Gastroesophageal sphincter (tissue), 4 donors: ENCODE measurements at regions not wholly inside any gene's neighbourhood (a gene's known extent, or its start where the extent isn't known, plus 50 kb on each side); places are given as distances from the start of the nearest gene placed in this dataset.

Source experiments
- ATAC-seq: fragments of 150-250 bp; one replicate; pipeline ENCODE4 v1.9.1; 2016; ENCODE audit warnings: mild to moderate bottlenecking, moderate library complexity
- H3K27ac ChIP-seq, 4 donors: fragments of 200-600 bp; sonication (generic) in 3 of 4; 1 replicate in 3 of 4; 2 replicates in 1 of 4; pipeline ENCODE4 v1.5.1; 2016 to 2019
- H3K27me3 ChIP-seq: fragments of 200-600 bp; sonication (generic); one replicate; pipeline ENCODE4 v1.5.1; 2019
- H3K36me3 ChIP-seq, 2 donors: fragments of 200-600 bp; sonication (generic); one replicate each; pipeline ENCODE4 v1.5.1; 2019; ENCODE audit warnings: control low read depth in 1 of 2
- H3K4me1 ChIP-seq, 3 donors: fragments of 200-600 bp; sonication (generic); 1 replicate in 2 of 3; 2 replicates in 1 of 3; pipeline ENCODE4 v1.5.1; 2016 to 2019; ENCODE audit warnings: control low read depth in 2 of 3
- H3K4me3 ChIP-seq, 2 donors: fragments of 200-600 bp; sonication (generic); one replicate each; pipeline ENCODE4 v1.5.1; 2019; ENCODE audit warnings: mild to moderate bottlenecking in 1 of 2, moderate library complexity in 1 of 2
- H3K9me3 ChIP-seq, 3 donors: fragments of 200-600 bp; sonication (generic); one replicate each; pipeline ENCODE4 v1.5.1; 2017 to 2019; ENCODE audit warnings: control low read depth in 2 of 3
- EP300 ChIP-seq: sonication (generic); formaldehyde crosslinking; IDR thresholded peaks from one replicate; pipeline ENCODE4 v1.6.1; 2017; ENCODE audit warnings: antibody characterized with exemption, mild to moderate bottlenecking
- POLR2A ChIP-seq, 2 donors: fragments of 450-650 bp; IDR thresholded peaks; one replicate each; pipeline ENCODE4 v1.6.1; 2017; ENCODE audit warnings: antibody characterized with exemption in 2 of 2, mild to moderate bottlenecking in 2 of 2, moderate library complexity in 1 of 2
- POLR2AphosphoS5 ChIP-seq: sonication (generic); formaldehyde crosslinking; IDR thresholded peaks from one replicate; pipeline ENCODE4 v1.6.1; 2017; ENCODE audit warnings: antibody characterized with exemption
- WGBS, 2 donors: methylation state at CpG; one replicate each; pipeline ENCODE4 v1.1.5; 2018; ENCODE audit warnings: low coverage in 1 of 2; 5-methylcytosine and 5-hydroxymethylcytosine counted together
- TF ChIP-seq, protein P1 (sequence below), 4 experiments: fragments of 200-600 bp in 2 of 4; fragments of 450-650 bp in 2 of 4; sonication (generic) in 1 of 4; IDR thresholded peaks; one replicate each; pipeline ENCODE4 v1.5.1; 2017 to 2019; ENCODE audit warnings: antibody characterized with exemption in 4 of 4, mild to moderate bottlenecking in 2 of 4, moderate library complexity in 2 of 4

DNA sequence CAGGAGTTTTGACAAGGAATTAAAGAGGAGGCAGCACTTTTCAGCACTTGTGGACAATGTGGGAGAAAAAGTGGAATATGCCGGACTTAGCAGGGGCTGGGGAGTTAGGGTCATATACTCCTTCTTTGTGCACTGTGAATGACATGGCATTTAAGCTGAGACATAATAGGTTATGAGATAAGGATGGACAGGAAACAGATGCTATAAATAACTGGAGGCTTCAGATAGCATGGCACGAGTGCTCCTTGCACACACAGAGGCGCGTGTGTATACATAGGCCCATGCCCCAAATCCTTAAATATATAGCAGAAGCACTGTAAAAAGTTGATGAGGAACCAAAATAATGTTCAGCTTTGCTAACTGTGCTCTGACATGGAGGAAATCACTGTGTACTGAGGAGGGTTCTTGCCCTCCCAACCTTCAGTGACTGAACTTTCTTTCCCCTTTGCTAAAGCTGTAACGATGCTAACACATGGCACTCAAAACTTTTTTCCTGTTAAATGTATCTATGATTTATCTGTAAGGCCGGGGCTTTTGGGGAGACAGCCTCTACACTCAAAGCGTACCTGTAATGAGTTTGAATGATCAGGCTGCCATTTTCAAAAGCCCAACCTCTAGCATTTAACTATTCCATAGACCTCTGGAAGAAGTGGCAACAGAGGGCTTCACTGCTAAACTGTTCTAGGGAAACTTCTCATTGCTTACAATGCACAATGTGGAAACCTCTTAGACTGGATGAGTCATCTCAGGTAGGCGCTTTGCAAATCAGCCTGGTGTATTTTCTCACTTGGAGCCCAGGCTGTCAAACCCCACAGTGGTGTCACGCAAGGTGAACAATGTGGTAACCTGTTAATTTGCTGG is 784.6 kb downstream of the NR2F2 start:
- TF ChIP-seq POLR2A (IDR thresholded peaks at IDR 0.05) (no peak), POLR2AphosphoS5 (no peak), EP300 (no peak)
- TF ChIP-seq, protein P1, sequence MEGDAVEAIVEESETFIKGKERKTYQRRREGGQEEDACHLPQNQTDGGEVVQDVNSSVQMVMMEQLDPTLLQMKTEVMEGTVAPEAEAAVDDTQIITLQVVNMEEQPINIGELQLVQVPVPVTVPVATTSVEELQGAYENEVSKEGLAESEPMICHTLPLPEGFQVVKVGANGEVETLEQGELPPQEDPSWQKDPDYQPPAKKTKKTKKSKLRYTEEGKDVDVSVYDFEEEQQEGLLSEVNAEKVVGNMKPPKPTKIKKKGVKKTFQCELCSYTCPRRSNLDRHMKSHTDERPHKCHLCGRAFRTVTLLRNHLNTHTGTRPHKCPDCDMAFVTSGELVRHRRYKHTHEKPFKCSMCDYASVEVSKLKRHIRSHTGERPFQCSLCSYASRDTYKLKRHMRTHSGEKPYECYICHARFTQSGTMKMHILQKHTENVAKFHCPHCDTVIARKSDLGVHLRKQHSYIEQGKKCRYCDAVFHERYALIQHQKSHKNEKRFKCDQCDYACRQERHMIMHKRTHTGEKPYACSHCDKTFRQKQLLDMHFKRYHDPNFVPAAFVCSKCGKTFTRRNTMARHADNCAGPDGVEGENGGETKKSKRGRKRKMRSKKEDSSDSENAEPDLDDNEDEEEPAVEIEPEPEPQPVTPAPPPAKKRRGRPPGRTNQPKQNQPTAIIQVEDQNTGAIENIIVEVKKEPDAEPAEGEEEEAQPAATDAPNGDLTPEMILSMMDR (IDR thresholded peaks at IDR 0.05), result no peak
- Histone ChIP-seq H3K4me1 (no peaks in the 10 kb centered on the region), H3K4me3 (no peak overlapping the region), H3K36me3 (no peaks in the 10 kb centered on the region), H3K9me3 (peaks cover 0 to 8% (median 0%) of the 10 kb centered on the region in 3 donors), H3K27ac (no peak overlapping the region), H3K27me3 (no peaks in the 10 kb centered on the region)
- 70 to 77% methylated on average over 5 to 6 of the region's 9 CpGs for WGBS, 2 donors
- no peak for ATAC-seq

DNA sequence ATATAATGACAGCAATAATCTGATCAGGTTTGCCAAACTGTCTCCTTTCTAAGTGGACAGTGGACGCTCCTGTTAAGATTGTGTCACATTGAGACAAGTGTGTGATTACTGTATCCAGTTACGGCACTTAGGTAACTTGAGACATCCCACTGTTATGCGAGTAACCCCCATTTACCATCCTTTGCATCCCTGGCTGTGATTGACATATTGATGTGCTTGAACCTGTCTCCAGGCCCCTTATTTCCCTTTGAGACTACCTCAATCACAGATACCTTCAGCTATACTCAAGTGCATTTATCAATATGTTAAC is 785.2 kb downstream of the NR2F2 start:
- 100% methylated on average over 3 of the region's 3 CpGs for WGBS, 2 donors
- Histone ChIP-seq H3K27ac (no peak overlapping the region), H3K4me3 (no peak overlapping the region), H3K4me1 (no peaks in the 10 kb centered on the region), H3K9me3 (peaks cover 0 to 8% (median 0%) of the 10 kb centered on the region in 3 donors), H3K36me3 (no peaks in the 10 kb centered on the region), H3K27me3 (no peaks in the 10 kb centered on the region)
- no peak for ATAC-seq
- TF ChIP-seq, protein P1 (IDR thresholded peaks at IDR 0.05), result no peak
- no peak for TF ChIP-seq EP300
- TF ChIP-seq POLR2AphosphoS5, result no peak
- no peak for TF ChIP-seq POLR2A (IDR thresholded peaks at IDR 0.05)

DNA sequence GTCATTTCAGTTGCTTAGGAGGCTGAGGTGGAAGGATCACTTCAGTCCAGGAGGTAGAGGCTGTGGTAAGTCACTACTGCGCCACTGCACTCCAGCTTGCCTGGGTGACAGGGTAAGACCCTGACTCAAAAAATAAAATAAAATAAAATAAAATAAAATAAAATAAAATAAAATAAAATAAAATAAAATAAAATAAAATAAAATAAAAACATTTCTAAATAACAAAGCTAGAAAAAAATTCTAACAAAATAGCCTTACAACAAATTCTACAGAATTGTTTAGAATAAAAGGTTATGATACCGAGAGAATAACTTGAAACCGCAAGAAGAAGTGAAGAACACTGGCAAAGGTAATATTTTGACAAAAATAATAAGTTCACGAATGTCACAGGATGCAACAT is 794.3 kb downstream of the NR2F2 start:
- Histone ChIP-seq H3K4me3 (no peak overlapping the region), H3K36me3 (no peaks in the 10 kb centered on the region), H3K27ac (no peak overlapping the region), H3K27me3 (no peaks in the 10 kb centered on the region), H3K9me3 (peaks cover 0 to 21% (median 0%) of the 10 kb centered on the region in 3 donors), H3K4me1 (no peaks in the 10 kb centered on the region)
- 87 to 93% methylated on average over 3 to 4 of the region's 4 CpGs for WGBS, 2 donors
- ATAC-seq, result no peak
- TF ChIP-seq, protein P1 (IDR thresholded peaks at IDR 0.05), result no peak
- no peak for TF ChIP-seq EP300
- TF ChIP-seq POLR2AphosphoS5, result no peak
- no peak for TF ChIP-seq POLR2A (IDR thresholded peaks at IDR 0.05)

DNA sequence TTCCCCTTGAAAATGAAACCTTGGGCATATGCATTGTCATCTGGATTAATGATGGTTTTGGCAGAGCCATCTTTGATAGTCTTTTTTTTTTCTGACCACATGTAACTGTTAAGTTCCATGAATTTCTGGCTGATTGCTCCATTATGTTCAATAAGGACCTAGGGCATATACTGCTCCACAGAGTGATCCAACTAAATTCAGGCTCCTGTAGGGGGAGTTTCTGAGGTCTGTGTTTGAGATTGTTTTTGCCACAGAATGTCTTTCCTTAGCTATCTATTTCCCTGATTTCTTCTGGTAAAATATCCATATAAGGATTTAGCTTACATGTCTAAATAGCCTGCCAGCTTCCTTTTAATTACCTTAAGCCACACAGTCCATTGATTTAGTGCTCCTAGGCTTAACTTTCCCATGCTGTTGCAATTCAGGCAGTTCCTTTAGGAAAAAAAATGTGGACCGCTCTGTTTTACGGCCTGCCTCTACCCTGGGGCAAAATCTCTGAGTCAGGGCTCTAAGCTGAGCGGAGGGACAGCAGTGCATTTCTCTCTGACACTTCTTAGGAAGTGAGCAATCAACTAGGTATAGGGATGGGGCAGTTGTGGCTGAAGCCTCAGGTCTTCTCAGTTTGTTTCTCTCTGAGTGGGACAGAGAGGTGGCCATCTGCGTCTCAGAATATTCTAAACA is 796.2 kb downstream of the NR2F2 start:
- no peaks in the 10 kb centered on the region for H3K4me1 ChIP-seq
- 83% methylated on average over 4 of the region's 4 CpGs; no CpG with 5 or more reads in 1 of the 2 donors for WGBS, 2 donors

More for the DNA sequence above, 796.2 kb downstream of the NR2F2 start:
- ATAC-seq, result no peak
- Histone ChIP-seq H3K9me3 (peaks cover 0 to 21% (median 0%) of the 10 kb centered on the region in 3 donors), H3K27me3 (no peaks in the 10 kb centered on the region), H3K4me3 (no peak overlapping the region), H3K36me3 (no peaks in the 10 kb centered on the region), H3K27ac (no peak overlapping the region)
- TF ChIP-seq, protein P1 (IDR thresholded peaks at IDR 0.05), result no peak
- no peak for TF ChIP-seq POLR2A (IDR thresholded peaks at IDR 0.05)
- TF ChIP-seq POLR2AphosphoS5, result no peak
- no peak for TF ChIP-seq EP300
